HTR-8/SVneo (cell line): ENCODE measurements at regions not wholly inside any gene's neighbourhood (a gene's known extent, or its start where the extent isn't known, plus 50 kb on each side); places are given as distances from the start of the nearest gene placed in this dataset.

Experiments
- DNase-seq: peaks from one replicate; pipeline ENCODE4 v3.0.0; 2011; ENCODE audit warnings: low spot score, mixed read lengths; ENCODE audit not compliant: insufficient read length
- FAIRE-seq: peaks from 2 replicates; lab custom pipeline; 2011; peaks lifted over from hg19 to GRCh38; lab: Jason Lieb, UNC

DNA sequence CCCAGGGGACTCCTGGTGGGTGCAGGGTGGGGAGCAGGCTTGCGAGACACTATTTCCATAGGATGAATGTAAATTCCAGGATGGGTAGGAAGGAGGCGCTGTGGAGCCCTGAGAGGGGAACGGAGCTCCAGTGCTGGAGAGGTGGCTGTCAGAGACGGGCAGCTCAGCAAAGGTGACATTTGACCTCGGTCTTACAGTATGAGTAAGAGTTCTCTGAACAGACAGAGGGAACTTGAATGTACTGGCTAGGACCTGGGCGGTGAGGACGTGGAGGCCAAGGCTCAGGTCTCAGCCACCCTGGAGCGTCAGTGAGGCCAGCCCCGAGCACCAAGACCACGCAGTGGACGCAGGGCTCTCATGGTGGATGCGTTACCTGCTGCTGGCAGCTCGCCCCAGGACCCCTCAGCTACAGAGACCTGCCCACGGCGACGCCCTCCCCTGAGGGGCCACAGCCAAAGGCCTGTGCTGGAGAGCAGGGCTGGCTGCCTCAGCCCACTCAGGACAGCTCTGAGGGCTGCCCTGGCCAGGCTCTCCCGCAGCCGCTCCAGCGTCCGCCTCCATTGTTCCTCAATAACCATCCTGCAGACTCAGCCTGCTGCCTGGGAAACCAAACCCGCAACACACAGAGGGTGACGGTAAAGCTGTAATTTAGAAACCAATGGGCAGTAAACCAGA, 65.9 kb upstream of the TNRC6C start:
- FAIRE-seq (no peak), DNase-seq (no peak)

DNA sequence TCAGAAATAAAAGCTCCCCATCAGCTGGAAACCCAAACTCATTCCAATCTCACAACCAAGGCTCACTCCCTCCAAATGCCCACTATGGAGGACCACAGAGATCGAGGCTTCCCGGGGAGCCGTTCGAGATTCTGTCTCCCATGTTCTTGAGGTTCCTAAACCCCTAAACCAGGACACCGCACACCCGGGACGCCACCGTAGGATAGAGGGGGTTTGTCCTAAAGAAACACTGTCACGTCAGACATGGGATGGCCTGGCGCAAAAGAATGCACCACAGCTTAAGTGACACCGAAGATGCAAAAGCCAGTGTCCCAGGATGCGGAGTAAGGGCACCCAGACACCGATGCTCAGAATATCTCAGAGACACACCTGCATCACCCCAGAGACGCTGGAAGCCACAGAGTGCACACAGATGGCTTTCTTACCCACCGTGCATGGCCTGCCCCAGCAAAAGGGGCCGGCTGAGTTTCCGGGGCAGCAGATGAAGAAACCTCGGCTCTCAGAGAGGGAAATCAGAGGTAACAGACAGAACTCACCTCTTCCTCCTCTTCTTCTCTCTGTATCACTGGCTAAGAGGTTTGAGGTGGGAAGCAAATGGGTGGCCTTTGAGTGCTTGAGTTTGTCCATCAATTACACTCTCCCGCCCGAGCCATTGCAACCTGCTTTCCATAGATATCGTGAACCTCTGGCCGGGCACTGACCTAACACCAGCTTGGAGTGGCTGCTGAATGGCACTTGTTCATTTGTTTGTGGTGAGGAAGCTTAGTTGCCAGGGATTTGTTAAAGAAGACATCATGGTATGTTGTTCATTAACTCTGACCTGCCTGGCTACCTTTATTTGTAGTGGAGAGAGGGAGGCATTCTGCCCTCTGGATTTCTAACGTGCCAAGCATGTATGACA, 65.1 kb upstream of the TNRC6C start:
- no peak for DNase-seq
- no peak for FAIRE-seq

DNA sequence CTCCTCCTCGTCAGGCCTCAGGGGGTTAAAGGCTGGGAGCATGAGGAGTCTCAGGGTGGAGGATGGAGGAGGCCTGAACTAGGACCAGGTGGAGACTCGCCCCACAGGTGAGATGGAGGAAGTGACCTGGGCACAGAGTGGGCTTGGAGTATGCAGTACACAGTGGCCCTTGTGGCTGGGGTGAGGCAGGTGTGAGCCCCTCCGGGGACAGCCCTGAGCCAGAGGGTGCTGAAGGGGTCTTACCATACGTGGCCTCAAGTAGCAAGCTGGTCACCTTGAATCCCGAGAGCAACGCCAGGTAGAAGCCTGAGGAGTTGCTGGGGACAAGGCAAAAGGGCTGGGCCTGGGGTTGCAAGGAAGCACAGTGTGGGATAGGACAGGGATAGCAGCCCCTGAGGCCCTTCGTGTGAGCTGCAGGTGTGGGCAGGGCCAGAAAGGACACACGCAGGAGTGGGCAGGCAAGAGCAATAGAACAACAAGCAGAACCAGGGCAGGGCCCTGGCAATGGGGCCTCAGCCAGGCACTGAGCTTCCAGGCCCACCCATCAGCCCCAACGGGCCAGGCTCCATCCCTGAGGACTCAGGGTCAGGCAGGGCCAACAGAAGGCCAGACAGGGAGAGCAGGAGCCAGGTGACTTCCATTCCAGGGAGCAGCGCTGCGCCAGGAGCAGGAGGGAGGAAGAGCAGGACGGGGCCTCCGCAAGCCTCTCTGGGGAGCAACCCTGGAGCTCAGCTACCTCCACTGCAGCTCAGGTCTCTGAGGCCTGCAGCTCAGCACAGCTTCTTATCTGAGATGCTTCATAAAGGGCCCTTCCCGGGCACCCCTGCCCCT, 64.2 kb upstream of the TNRC6C start:
- peak; percentile 51 for FAIRE-seq
- DNase-seq: no peak

DNA sequence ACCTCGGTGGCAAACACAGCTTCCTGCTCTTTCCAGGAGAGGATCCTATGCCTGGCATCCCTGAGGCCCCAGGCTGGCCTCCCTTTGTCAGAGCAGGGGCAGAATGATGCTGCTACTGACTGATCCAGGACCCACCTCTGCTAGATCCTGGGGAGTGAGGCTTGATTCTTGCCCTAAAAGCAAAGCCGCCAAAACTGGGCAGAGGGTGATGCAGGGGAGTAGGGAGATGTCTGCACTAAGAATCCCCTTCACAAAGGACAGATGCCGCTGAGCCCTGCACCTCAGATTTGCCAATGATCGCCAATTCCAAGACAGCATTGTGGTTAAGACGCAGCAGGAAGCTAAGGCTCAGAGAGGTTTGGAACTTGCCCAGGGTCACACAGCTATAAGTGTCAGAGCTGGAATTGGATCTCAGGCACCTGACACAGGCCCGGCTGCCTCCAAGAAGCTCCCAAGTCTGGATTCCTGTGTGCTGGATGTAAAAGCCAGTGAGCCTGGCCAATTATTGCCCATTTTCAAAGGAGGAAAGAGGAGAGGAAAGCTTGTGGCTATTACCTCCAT, 60.7 kb upstream of the TNRC6C start:
- DNase-seq: no peak
- FAIRE-seq: no peak

DNA sequence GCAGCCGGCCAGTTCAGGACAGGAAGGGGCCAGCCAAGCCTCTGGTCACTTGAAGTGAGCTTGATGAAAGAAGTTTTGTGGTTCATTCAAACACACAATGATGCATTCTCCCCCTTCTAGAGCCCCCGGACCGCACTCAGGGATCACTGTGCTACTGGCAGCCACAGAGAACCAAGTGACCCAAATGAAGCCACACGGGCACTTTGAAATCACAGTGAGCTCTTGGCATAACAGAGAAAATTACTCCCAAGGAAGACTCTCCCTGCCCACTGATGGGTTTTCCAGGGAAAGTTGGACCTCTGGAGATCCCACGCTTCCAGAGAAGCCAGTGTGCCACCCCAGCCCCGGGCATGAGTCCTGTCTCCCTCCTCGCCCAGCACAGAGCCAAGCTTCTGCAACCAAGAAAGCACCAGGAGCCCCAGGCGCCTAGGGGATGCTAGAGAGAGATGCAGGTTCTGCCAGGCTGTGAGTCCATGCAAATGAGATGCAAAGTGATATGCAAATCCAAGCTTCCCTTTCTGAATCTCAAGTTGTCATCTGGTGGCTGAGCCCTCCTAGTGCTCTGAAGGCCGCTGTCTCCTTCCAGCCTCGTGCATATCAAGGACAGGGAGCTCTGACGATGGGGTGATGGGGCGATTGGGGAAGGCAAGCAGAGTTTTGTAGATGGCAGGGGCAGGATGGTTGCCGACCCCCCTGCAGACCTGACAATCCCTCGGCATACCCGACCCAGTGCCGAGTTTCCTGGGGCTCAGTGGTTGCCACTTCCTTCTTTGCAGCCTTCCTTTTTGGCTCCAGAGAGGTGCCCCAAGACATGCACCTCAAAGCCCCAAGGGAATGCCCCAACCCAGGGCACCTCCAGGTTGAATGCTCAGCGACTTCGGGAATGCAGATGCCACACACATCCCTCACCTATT, 59.7 kb upstream of the TNRC6C start:
- DNase-seq: no peak
- no peak for FAIRE-seq

DNA sequence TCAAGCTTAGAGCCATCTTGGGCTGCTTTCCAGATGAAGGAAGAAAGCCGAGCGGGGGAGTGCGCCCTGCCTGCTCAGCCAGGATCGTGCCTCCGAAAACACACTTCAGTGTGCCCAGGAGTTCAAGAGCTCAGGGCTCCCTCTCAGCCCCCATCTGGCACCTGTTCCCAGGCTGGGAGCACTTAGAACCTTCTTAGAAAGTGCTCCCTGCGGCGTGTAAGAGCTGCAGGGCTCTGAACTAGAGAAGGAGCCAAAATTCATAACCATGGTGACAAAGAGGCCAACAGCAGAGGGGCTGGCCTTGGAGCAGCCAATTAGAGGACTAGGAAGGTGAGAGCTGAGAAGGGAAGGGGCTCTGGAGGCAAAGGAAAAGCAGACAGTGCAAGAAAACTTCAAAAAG, 59.0 kb upstream of the TNRC6C start:
- DNase-seq: no peak
- no peak for FAIRE-seq

DNA sequence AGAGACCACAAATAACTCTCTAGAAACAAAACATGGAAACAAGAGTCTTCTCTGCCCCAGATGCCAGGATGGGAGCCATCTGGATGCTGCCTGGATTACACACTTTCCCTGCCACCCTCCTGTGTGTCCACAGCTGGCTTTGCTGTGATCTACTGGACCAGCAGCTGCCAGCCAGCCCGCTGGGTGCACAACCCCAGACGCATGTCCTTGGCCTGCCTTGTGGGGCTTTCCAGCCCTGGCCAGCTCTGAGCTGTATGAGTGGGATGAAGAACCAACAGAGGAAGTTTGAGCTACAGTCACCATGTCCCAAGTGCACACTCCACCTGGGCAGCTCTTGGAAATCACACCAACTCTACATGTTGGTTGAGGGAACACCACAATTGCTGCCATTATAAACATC, 57.0 kb upstream of the TNRC6C start:
- DNase-seq: no peak
- FAIRE-seq: no peak

DNA sequence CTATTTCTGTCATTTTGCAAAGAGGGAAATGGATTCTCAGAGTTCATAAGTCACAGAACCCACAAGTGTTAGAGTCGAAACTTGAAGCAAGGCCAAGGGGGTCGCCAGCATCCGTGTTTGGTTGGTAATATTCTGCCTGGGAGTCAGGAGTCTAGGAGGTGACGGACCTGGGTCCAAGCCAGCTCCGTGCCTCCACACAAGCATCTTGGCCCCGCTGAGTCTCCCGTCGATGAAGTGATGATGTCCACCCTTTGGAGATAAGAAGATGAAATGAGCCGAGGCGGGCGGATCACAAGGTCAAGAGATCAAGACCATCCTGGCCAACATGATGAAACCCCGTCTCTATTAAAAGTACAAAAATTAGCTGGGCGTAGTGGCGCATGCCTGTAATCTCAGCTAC, 53.2 kb upstream of the TNRC6C start:
- DNase-seq (no peak), FAIRE-seq (no peak)

DNA sequence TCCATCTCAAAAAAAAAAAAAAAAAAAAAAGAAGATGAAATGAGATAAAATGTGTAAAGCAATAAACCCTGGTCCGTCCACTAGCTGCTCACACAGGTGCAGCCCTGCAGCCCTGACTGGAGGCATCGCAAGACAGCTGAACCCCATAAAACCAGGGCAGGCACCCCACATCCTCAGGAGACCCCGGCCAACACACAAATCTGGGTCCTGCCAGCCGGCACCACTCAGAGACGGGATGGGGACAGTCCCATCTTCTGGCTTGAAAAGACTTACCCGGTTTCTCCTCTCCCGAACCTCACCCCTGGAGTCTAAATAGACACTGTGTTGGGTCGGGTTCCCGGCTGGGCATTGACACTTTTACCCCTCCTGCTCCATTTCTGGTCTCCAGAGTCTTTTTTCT, 52.7 kb upstream of the TNRC6C start:
- FAIRE-seq: no peak
- DNase-seq: no peak

DNA sequence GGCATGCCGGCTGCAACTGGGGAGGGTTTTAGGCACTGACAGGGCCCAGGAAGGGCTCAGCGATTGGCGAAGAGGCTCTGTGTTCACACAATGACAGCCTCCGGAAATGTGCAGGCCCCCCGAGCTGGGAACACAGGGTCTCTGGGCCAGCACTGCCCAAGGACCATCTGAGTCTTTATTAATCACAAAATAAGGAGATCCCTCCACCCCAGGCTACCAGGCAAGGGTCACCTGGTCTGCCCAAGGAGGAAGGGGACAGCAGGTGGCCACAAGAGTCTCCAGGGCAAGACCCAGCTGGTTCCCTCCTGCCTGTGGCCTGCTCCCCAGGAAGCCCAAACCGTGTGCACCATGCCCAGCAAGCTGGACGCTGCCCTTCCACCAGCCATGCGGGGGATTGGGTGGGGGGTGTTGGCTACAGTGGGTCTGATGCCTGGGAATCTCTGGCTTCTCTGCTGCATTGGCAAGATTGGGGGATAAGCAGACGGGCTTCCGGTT, 52.1 kb upstream of the TNRC6C start:
- FAIRE-seq (no peak), DNase-seq (no peak)

DNA sequence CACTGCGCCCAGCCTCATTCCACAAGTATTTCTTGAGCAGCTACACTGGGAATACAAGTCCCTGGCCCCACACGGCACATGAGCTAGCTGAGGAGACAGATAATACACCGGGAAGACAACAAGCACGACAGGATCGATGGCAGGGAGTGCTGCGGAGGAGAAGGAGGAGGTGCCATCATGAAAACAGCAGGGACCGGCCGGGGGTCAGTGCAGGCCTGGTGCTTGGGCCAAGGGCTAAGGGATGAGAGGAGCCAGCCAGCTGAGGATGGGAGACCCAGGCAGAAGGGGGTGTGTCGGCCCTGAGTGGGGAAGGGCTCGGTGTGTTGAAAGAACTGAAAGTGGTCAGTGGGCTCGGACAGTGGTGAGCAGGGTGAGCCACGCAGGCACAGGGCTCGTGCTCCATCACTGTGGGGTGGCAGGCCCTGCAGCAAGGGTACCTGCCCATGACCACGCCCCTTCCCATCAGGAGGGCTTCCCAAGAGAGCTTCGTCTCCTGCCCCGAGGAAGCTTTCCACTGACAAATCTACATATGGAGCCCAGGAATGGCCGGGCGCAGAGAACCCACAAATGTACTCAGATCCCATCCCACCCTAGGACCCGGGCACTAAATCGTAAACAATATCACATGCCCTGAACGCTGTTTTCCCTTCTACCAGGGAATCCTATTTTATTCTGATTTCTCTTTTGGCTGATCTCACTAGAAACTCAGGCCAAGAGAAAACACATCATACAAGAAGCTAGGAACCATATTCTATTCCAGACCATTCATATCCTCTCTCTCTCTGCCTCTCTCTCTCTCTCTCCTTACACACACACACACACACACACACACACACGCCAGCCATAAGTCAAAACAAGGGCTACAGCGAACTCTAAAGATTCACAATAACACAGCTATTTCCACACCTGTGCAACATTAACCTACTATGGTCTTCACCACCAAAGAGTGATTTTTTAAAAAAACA, 50.7 kb upstream of the TNRC6C start:
- no peak for FAIRE-seq

DNA sequence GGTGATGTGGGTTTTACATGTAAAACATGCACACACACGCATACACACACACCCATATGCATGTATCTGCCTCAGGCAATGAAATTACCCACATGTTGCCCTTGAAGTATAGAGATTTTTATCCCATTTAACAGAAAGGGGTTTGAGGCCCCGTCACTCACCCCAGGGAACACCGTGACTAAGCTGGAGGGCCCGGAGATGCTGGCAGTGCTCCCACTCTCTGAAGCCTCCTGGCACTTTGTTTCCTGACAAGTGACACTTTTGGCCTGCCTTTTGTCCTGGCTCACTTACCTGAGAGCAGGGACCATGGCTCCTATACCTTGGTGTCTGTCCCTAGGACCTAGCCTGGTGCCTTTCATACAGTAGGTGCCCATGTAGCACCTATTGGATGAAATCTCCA, 50.0 kb upstream of the TNRC6C start:
- no peak for FAIRE-seq

More for the DNA sequence above, 50.7 kb upstream of the TNRC6C start:
- no peak for DNase-seq

More for the DNA sequence above, 50.0 kb upstream of the TNRC6C start:
- no peak for DNase-seq
